Inflammatory macrophage treated with lipopolysaccharide for 1 hour (primary cell): ENCODE measurements at regions not wholly inside any gene's neighbourhood (a gene's known extent, or its start where the extent isn't known, plus 50 kb on each side); places are given as distances from the start of the nearest gene placed in this dataset.
A peak's percentile ranks its signal among the peaks of the same experiment; 100 is the strongest.
"Not testable (repeated sequence)": the region's sequence is repeated elsewhere in the genome, so short reads cannot be mapped to it uniquely, and the experiment has no call there.

Source experiments
- DNase-seq, 2 donors: peaks; one replicate each; pipeline ENCODE4 v3.0.0-alpha.2; 2020 to 2022

DNA sequence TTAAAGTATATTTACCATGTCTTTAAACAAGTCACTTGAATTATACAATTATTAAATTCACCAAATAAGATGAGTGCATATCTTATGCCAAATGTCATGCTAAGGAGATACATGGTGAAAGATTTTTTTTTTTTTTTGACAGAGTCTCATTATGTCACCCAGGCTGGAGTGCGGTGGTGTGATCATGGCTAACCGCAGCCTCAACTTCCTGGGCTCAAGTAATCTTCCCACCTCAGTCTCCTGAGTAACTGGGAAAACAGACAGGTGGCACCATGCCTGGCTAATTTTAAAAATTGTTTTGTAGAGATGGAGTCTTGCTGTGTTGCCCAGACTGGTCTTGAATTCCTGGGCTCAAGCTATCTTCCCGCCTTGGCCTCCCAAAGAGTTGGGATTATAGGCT, 149.0 kb upstream of the GOT2 start:
- peak in 1 of 2 donors; percentile 9 for DNase-seq

DNA sequence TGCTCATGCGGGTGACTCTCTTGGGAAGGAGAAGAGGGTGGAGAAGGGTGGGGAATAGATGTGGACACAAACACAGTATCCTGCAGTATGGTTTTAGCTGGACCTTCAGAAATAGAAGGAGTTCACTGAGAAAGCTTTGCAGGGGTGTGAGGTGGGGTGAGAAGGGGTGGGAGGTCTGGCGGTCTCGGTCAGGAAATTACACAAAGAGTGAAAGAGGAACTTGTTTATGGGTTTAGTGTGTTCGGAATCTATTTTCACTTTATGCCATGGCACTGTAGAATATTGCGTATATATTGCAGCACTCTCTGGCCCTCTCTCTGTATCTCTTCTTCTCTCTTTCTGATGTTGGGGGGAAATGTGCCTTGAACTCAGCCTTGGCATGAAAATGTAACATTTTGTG, 148.2 kb upstream of the GOT2 start:
- peak; percentile 70 to 76 for DNase-seq

DNA sequence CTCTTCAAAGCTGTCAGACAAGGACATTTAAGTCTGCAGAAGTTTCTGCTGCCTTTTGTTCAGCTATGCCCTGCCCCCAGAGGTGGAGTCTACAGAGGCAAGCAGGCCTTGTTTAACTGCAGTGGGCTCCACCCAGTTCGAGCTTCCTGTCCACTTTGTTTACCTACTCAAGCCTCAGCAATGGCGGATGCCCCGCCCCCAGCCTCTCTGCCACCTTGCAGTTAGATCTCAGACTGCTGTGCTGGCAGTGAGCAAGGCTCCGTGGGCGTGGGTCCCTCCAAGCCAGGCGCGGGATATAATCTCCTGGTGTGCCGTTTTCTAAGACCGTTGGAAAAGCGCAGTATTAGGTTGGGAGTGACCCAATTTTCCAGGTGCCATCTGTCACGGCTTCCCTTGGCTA, 144.5 kb upstream of the GOT2 start:
- DNase-seq: not testable (repeated sequence)

DNA sequence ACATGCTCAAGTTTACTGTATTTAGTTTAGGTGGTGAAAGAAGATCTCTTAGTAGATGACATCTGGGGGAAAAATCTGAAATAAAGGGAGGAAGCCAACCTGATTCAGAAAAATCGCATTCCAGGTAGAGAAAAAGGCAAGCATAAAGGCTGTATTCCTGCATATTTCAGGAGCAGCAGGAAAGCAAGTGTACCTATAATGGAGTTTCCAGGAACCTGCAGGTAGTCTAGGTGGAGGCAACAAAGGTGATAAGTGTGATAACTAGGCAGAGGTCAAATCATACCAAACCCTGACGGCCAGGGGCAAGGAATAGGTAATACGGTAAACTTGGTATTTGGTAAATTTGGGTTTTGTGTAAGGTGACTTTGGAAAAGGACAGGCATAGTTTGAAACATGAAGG, 132.8 kb upstream of the GOT2 start:
- DNase-seq: no peak

DNA sequence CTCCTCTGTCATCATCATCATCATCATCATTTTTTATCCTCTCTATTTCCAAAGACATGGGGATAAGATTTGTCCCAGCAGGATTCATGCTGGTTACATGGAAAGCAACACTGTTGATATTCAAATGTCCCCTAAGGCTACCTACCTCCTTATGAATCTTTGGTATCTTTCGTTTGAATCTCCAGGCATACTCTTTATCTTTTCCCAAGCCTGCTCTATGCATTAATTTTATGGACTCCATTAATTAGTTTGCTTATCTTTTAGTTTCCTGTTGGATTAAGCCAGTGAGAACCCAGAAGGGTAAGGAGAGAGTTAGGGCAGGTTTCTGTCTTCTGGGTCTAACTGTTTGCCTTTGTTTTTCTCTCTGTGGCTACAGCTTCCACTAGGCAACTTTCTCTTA, 129.6 kb upstream of the GOT2 start:
- DNase-seq: no peak

DNA sequence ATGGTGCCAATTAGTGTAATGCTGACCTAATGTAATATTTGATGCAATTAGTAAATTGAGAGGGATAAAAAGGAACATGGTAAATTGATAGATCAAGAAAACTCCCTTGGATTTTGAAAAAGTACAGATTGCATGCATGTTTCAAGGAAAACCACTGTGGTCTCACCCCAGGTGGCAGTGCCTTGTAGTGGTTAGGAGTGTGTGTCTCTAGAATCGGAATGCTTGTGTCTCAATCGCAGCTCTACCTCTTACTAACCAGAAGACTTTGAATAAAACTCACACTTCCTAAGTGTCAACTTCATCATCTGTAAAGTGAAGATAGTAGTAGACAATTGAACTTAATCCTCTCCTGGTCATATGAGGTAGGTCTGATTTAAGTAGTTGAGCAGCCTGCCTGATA, 128.9 kb upstream of the GOT2 start:
- DNase-seq: no peak

DNA sequence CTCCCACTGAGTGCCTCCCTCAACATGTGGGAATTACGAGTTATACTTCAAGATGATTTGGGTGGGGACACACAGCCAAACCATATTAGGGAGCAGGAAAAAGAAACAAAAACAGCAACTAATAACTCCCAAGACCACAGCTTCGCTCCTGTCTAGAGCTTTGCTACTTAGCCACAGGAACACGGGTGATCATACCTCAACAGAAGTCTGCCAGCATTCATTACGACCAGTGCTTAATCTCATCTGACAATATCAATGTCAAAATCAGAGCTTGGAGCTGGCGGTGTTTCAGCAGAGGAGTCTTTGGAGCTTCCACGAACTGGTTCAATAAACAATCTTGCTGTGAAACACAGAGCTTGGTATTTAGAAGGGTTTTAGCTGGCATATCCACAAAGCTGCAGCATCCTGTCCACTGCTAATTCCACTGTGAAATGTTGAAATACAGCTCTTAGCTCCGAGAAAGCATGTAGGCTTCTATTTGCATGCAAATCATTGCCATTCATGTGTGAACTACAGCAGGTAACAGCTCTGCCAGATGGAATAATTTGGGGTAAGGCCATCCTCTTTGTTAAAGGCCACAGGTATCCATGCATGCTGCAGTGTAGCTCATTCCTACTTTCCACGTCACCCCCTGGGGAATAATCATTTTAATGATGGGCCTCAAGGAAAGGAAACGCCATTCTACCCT, 128.4 kb upstream of the GOT2 start:
- no peak for DNase-seq

DNA sequence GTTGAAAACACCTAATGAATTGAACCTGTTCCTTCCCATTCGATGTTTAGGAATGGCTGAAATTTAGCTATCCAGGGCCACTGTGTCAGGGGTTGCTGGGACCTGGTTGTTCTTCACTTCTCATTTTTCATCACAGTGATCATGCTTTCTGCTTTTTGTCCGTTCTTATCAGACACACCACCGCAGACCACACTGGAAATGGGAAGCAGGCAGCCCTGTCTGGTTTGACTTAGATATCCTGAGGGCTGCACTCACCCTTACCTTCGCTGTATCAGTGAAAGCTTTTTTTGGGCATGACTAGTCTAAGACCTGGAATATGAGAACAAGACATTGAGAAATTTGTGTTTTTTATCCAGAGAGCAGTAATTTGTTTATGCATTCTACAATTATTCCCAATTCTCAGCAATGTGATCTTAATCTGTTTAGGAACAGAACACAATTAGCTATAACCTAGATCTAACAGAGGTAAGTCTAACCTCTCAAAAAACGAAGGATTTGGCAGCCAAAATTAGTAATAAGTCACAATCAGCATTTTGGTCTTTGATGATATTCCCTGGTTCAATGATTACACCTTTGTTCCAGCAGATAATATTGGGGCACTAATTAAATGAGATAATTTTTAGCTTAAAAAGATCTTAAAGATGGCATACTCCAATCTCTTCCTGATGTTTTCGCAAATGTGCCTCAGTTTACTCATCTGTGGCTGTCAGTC, 126.0 kb upstream of the GOT2 start:
- DNase-seq: no peak

DNA sequence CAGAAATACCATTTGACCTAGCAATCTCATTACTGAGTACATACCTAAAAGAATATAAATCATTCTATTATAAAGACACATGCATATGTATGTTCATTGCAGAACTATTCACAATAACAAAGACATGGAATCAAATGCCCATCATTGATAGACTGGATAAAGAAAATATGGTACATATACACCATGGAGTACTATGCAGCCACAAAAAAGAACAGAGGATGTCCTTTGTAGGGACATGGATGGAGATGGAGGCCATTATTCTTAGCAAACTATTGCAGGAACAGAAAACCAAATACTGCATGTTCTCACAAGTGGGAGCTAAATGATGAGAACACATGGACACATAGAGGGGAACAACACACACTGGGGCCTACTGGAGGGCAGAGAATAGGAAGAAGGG, 124.5 kb upstream of the GOT2 start:
- DNase-seq: not testable (repeated sequence)

DNA sequence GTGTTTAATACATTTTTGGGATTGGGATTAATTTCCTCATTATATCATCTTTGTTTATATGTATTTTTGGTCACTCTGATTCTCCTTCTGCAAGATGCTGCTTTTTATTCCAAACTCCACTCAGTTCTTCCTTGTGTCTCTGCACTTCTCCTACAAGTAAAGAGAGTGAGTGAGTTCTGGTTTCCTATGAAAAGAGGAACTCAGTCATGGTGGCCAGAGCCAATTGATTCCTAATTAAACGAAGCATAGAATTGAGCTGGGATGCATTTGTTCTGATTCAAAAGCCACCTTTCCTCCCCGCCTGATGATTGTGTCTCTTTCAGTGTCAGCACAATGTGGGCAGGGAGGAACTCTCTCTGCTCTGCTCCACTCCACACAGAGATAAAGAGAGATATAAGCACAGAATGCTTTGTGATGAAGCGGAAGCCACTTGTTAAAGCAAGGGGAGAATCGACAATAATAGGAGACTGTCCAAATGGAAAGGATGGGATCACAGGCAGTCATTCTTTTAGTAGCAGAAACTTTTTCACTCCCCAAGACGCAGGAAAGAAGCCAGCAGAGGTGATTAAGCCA, 121.3 kb upstream of the GOT2 start:
- DNase-seq: no peak

DNA sequence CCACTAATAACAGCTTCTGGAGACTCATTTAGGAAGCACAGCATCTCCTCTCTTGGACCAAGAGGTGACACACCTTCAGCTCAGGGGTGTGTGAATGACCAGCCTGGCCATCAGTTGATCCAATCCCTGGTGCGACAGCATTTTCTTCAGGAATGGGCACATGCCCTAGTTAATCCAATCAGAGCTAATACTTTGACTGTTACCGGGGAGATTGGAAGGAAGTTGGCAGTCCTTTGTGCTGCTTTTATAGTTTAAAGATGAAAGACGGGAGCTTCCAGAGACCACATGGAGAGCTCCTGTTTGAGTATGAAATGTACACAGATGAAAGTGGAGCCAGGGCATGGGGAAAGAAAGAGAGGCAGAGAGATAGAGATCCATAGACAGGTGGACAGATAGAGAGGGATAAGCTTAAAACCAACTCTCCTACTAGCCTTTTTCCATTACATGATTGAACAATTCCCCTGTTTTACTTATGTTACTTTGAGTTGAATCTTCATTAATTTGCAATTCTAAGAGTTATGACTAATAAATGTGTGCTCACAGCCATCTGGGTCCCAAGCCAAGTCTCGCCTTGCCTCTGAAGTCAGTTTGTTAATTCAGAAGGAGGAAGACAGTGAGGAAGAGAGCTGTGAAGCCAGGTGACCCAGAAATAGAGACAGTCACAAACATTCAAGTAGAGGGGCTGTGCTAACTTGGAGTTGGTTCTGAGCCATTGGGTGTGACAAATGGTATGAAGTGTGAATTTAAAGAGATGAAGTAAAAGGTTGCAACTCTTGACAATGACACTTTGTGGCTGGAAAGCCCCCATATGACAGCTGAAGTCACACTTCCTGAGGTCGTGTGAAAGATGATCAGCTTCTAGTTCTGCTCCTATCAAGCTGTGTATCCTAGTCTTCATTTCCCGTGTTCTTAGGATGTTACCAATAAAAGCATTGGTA, 120.0 kb upstream of the GOT2 start:
- peak in 1 of 2 donors; percentile 37 for DNase-seq

DNA sequence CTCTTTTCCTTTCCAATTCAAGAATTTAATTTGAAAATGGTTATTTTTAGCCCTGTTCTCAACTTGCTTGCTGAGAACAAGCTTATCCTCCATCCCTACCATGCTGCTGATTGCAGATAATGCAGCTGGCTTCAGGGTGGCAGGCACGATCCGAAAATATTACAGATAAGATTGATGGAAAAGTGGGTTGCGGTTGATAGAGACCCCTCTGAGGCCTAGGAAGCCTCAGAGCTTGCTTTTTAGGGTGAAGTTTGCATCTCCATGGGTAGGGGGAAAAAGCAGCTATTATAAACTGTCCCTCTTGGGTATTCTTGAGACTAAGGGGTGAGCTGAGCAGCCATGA, 116.5 kb upstream of the GOT2 start:
- DNase-seq: no peak

DNA sequence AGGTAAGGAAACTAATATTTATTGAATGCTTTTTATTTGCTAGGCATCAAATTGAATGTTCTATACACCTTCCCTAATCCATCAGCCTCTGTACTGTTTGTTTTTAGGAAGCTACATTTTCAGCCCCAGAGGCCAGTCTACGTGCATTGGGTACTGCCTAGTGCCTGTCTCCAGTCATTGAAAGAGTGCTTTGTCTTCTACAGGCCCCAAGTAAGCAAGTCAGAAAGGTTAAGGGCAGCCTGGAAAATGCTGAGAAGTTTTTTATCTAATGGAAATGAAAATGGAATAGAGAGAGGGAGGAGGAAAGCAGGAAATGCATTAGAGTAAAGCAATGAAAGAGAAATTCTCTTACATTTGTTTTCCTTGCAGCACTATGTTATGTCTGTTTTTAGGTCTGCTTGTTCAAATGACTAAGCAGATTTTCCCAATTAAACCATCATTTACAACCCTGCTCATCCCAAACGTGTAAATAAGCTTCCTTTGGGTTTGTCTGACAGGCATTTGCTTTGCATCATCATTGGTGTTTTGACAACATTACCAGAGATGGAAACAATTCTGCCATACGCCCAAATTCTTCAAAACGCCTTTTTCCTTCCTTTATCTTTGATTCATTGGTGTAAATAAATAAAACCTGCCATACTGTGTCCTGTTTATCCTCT, 116.0 kb upstream of the GOT2 start:
- no peak for DNase-seq

DNA sequence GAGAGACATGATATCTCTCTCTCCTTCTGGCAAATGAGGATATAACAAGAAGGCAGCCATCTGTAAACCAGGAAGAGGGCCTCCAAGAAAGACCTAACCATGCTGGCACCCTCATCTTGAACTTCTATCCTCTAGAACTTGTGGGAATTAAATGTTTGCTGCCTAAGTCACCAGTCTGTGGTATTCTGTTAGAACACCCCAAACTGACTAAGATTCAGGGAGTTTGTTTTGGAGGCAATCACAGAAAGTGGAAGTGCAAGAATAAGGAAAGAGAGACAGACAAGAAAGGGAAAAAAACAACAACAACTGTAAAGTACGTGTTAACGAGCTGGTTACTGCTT, 114.5 kb upstream of the GOT2 start:
- DNase-seq: no peak

DNA sequence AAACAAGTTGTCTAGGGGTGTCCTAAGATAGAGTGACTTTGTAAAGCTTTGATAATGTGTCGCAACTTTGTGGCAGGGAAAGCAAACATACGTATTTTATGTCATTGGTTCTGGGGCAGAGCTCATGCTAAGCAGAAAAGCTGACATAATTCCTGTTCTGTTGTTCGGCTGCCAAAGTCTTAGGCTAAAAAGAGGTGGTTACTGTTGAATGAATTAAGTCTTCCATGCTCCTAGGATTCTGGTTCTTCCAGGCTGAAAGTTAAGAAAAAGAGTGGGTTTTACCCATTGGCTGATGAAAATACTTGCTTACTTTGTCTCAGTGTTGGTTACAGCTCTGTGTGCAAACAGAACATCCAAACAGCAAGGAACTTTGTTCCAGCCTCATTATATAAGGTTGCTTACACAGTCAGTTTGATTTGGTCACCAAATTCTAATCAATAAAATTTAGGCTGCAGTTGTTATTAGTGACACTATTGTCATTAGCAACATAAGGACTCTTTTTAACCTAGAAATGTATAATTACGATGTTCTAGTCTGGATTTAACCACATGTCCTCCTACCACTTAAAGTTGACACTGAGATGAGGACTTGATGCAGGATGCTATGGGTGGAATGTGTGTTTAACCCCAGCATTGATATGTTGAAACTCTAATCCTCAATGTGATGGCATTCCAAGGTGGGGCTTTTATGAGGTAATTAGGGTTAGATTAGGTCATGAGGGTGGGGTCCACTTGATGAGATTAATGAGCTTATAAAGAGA, 114.0 kb upstream of the GOT2 start:
- DNase-seq: no peak

DNA sequence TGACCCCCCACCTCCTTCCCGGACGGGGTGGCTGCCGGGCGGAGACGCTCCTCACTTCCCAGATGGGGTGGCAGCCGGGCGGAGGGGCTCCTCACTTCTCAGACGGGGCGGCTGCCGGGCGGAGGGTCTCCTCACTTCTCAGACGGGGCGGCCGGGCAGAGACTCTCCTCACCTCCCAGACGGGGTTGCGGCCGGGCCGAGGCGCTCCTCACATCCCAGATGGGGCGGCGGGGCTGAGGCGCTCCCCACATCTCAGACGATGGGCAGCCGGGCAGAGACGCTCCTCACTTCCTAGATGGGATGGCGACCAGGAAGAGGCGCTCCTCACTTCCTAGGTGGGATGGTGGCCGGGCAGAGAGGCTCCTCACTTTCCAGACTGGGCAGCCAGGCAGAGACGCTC, 112.1 kb upstream of the GOT2 start:
- not testable (repeated sequence) for DNase-seq

DNA sequence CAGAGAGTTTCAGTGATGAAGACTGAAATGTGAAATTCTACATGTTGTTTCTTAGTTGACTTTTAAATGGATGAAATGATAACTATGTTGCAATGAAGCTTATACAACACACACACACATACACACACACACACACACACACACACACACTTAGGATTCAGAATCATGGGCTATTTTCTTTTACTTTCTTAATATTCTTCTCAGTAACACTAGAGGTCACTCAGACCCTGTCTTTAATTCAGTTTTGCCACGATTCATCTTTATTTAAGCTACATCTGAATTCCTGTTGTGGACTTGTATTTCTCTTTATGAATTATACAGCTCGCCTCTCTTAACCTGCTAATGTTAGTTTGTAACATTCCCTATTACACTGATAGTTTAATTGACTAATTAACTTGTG, 109.6 kb upstream of the GOT2 start:
- DNase-seq: peak; percentile 19 to 53

DNA sequence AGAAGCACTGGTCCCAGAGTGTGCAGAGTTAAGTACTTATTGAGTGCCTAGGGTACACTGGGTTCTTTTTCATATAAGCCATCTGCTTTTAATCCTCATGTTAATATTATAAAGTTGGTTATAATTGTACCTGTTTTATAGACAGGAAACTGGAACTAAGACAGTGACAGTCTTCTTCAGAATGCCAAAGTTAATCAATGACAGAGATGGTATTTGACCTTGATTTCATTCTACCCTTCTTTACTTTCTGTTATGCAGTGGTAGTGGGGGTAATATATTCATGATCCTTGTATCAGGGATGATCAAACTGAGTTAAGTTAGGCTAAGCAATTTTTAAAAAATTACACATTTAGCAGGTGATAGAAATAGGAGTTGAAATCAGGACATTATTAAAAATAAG, 108.6 kb upstream of the GOT2 start:
- no peak for DNase-seq

DNA sequence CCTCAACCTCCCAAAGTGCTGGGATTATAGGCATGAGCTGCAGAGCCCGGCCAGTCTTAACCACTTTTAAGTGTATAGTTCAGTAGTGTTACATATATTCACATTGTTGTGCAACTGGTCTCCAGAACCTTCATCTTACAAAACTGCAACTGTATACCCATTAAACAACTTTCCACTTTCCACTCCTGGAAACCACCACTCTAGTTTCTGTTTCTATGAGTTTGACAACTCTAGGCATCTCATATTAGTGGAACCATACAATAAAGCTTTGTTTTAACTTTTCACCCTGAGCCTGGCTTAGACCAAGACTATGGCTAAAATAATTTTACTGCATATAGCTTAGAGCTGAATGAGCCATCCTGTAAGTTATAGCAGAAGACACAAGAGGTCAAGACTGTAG, 108.0 kb upstream of the GOT2 start:
- DNase-seq: no peak

DNA sequence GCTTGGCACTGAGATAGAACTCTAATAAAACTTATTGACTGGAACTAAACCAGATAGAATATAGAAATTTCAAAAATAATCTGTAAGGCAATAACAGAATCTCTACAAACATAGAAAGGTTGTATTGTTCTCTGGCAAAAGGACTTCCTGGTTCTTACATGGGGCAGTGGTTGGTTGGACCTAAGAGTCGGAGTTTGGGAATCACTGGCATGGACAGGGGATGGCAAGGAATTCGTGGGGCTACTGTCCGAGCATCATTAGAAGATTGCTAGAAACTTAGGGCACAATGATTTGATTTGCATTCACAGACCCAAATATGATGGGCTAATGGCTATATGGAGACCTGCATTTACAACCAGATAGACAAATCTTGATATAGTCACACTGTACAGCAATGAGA, 103.8 kb upstream of the GOT2 start:
- no peak for DNase-seq

DNA sequence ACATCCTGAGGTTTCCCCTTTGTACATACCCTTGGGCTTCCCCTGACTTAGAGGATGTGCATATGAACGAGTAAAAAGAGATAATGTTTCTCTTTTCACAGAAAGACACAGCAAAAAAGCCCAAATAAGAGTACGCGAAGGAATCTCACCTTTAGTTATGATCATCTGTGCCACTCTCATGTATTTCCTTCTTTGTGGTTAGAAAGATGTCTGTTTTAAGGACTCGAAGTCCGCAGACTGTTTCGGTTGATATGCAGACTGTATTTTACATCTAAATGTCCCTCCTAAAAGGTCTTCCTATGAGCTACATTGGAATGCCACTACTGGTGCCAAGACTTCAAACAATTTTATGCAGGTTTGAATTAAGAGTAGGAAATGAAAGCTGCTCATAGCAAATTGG, 102.3 kb upstream of the GOT2 start:
- no peak for DNase-seq

DNA sequence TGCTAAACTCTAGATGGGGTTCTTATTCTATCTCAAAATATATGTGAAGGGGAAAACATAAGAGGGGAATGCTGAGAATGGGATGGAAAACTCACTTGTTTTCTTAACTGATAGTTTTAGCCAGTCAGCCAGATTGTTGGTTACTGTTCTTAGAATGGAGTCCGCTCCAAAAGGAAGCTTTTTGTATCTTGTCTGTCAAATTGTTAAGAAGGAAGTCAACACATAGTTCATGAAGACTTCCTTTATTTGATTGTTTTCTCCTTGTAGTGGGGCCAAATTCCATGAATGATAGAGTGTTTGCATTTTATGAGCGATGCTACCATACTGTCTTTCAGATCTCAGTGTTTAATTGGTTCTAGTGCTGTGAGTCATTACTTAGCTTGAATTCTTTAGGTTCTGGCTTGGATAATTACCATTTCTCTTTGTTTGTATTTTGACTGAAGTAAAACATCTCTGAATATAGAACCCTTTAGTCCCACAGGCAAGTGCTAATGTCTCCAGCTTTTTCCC, 98.3 kb upstream of the GOT2 start:
- DNase-seq: no peak
